ENCODE measurements at regions not wholly inside any gene's neighbourhood (a gene's known extent, or its start where the extent isn't known, plus 50 kb on each side); places are given as distances from the start of the nearest gene placed in this dataset.

DNA sequence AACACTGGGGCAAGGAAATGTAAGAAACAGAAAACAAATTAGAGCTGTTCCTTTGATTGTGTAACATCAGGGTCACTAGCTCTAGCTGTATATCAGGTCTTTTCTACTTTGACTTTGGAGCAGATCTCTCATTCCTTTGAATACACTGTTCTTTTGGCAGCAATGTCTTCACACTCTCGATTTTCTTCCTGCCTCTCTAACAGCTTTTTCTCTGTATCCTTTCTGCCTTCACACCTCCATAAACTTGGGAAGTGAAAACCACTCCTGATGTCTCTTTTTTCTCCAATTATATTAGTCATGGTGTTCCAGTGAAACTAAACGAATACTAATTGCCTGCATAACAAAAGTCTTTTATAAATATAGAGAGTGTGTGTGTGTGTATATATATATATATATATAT, 1458.0 kb downstream of the NCAM2 start:
- Histone ChIP-seq H2AFZ (ENCODE audit: low read depth, low read length) (no peak overlapping the region), H3K4me1 (ENCODE audit: insufficient read depth, low read length) (no peaks in the 10 kb centered on the region), H3K9me3 (ENCODE audit: insufficient read depth, low read depth, low read length) (no peaks in the 10 kb centered on the region), H3K27ac (ENCODE audit: low read depth, low read length) (no peak overlapping the region), H4K20me1 (ENCODE audit: insufficient read depth, low read length) (no peaks in the 10 kb centered on the region), H3K9ac (ENCODE audit: low read length) (no peak overlapping the region), H3K36me3 (ENCODE audit: insufficient read depth, low read length) (no peaks in the 10 kb centered on the region), H3K79me2 (ENCODE audit: insufficient read depth, low read length) (no peaks in the 10 kb centered on the region), H3K4me3 (ENCODE audit: insufficient read depth, low read depth, low read length) (no peak overlapping the region), H3K4me2 (ENCODE audit: low read length) (no peak overlapping the region), H3K27me3 (ENCODE audit: insufficient read depth, low read length) (no peaks in the 10 kb centered on the region)
- no peaks in the 10 kb centered on the region for H3K27me3 Mint-ChIP-seq (ENCODE audit: low read depth, unreplicated experiment)
- no peak overlapping the region for H3K27ac Mint-ChIP-seq (ENCODE audit: unreplicated experiment)
- no peaks in the 10 kb centered on the region for H3K9me3 Mint-ChIP-seq (ENCODE audit: unreplicated experiment)
- no peaks in the 10 kb centered on the region for H3K4me1 Mint-ChIP-seq (ENCODE audit: low read depth, unreplicated experiment)
- DNase-seq (ENCODE audit: low read depth) (no peak), FAIRE-seq (no peak)
- TF ChIP-seq, protein P1, sequence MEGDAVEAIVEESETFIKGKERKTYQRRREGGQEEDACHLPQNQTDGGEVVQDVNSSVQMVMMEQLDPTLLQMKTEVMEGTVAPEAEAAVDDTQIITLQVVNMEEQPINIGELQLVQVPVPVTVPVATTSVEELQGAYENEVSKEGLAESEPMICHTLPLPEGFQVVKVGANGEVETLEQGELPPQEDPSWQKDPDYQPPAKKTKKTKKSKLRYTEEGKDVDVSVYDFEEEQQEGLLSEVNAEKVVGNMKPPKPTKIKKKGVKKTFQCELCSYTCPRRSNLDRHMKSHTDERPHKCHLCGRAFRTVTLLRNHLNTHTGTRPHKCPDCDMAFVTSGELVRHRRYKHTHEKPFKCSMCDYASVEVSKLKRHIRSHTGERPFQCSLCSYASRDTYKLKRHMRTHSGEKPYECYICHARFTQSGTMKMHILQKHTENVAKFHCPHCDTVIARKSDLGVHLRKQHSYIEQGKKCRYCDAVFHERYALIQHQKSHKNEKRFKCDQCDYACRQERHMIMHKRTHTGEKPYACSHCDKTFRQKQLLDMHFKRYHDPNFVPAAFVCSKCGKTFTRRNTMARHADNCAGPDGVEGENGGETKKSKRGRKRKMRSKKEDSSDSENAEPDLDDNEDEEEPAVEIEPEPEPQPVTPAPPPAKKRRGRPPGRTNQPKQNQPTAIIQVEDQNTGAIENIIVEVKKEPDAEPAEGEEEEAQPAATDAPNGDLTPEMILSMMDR (IDR thresholded peaks at IDR 0.05; ENCODE audit: insufficient read depth, low read depth, low read length) = no peak
- TF ChIP-seq EZH2 (IDR thresholded peaks at IDR 0.05; ENCODE audit: insufficient read depth, low read length) = no peak
- H3K36me3 Mint-ChIP-seq (ENCODE audit: low read depth, unreplicated experiment) = no peaks in the 10 kb centered on the region
- no peak overlapping the region for H3K4me3 Mint-ChIP-seq (ENCODE audit: unreplicated experiment)

GRCh38 chr21:22468893-22469292, 1470.7 kb downstream of the NCAM2 start:
- Mint-ChIP-seq H3K9me3 (ENCODE audit: unreplicated experiment) (peaks cover 4% of the 10 kb centered on the region), H3K36me3 (ENCODE audit: low read depth, unreplicated experiment) (no peaks in the 10 kb centered on the region), H3K4me1 (ENCODE audit: low read depth, unreplicated experiment) (no peaks in the 10 kb centered on the region), H3K4me3 (ENCODE audit: unreplicated experiment) (no peak overlapping the region), H3K27me3 (ENCODE audit: low read depth, unreplicated experiment) (no peaks in the 10 kb centered on the region), H3K27ac (ENCODE audit: unreplicated experiment) (no peak overlapping the region)
- Histone ChIP-seq H3K27ac (ENCODE audit: low read depth, low read length) (no peak overlapping the region), H3K4me2 (ENCODE audit: low read length) (no peak overlapping the region), H2AFZ (ENCODE audit: low read depth, low read length) (no peak overlapping the region), H3K9me3 (ENCODE audit: insufficient read depth, low read depth, low read length) (no peaks in the 10 kb centered on the region), H3K79me2 (ENCODE audit: insufficient read depth, low read length) (no peaks in the 10 kb centered on the region), H3K4me3 (ENCODE audit: insufficient read depth, low read depth, low read length) (no peak overlapping the region), H4K20me1 (ENCODE audit: insufficient read depth, low read length) (no peaks in the 10 kb centered on the region), H3K27me3 (ENCODE audit: insufficient read depth, low read length) (no peaks in the 10 kb centered on the region), H3K36me3 (ENCODE audit: insufficient read depth, low read length) (no peaks in the 10 kb centered on the region), H3K4me1 (ENCODE audit: insufficient read depth, low read length) (no peaks in the 10 kb centered on the region), H3K9ac (ENCODE audit: low read length) (no peak overlapping the region)
- FAIRE-seq = no peak
- DNase-seq (ENCODE audit: low read depth) = no peak
- no peak for TF ChIP-seq EZH2 (IDR thresholded peaks at IDR 0.05; ENCODE audit: insufficient read depth, low read length)
- TF ChIP-seq, protein P1 (IDR thresholded peaks at IDR 0.05; ENCODE audit: insufficient read depth, low read depth, low read length) = no peak

DNA sequence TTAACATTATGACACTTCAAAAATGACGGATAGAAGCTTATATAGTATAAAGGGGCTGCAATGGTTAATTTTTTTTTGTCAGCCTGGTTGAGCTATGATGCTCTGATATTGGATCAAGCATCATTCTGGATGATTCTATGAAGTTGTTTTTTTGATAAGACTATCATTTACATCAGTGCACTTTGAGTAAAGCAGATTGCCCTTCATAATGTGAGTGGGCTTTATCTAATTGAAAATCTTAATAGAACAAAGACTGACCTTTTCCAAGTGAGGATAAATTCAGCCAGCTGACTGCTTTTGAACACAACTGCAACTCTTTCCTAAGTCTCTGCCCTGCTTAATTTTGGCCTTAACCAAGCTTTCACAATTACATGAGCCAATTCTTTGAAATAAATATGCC, 1476.2 kb downstream of the NCAM2 start:
- no peak overlapping the region for H3K9ac ChIP-seq (ENCODE audit: low read length)
- H3K4me3 ChIP-seq (ENCODE audit: insufficient read depth, low read depth, low read length) = no peak overlapping the region
- Mint-ChIP-seq H3K9me3 (ENCODE audit: unreplicated experiment) (peaks cover 2% of the 10 kb centered on the region), H3K27ac (ENCODE audit: unreplicated experiment) (no peak overlapping the region), H3K4me3 (ENCODE audit: unreplicated experiment) (no peak overlapping the region), H3K36me3 (ENCODE audit: low read depth, unreplicated experiment) (no peaks in the 10 kb centered on the region), H3K27me3 (ENCODE audit: low read depth, unreplicated experiment) (no peaks in the 10 kb centered on the region), H3K4me1 (ENCODE audit: low read depth, unreplicated experiment) (no peaks in the 10 kb centered on the region)
- H3K4me2 ChIP-seq (ENCODE audit: low read length) = no peak overlapping the region
- no peaks in the 10 kb centered on the region for H3K36me3 ChIP-seq (ENCODE audit: insufficient read depth, low read length)
- no peak overlapping the region for H3K27ac ChIP-seq (ENCODE audit: low read depth, low read length)
- no peaks in the 10 kb centered on the region for H4K20me1 ChIP-seq (ENCODE audit: insufficient read depth, low read length)
- no peaks in the 10 kb centered on the region for H3K79me2 ChIP-seq (ENCODE audit: insufficient read depth, low read length)
- H3K9me3 ChIP-seq (ENCODE audit: insufficient read depth, low read depth, low read length) = no peaks in the 10 kb centered on the region
- FAIRE-seq (no peak), DNase-seq (ENCODE audit: low read depth) (no peak)
- TF ChIP-seq EZH2 (IDR thresholded peaks at IDR 0.05; ENCODE audit: insufficient read depth, low read length) = no peak
- TF ChIP-seq, protein P1 (IDR thresholded peaks at IDR 0.05; ENCODE audit: insufficient read depth, low read depth, low read length) = no peak
- no peaks in the 10 kb centered on the region for H3K4me1 ChIP-seq (ENCODE audit: insufficient read depth, low read length)
- no peaks in the 10 kb centered on the region for H3K27me3 ChIP-seq (ENCODE audit: insufficient read depth, low read length)
- no peak overlapping the region for H2AFZ ChIP-seq (ENCODE audit: low read depth, low read length)

Data from astrocyte (in vitro differentiated cells and primary cell).